Effector memory CD4-positive, alpha-beta T cell (primary cell): ENCODE measurements at regions not wholly inside any gene's neighbourhood (a gene's known extent, or its start where the extent isn't known, plus 50 kb on each side); places are given as distances from the start of the nearest gene placed in this dataset.
A peak's percentile ranks its signal among the peaks of the same experiment; 100 is the strongest.
"Not testable (repeated sequence)": the region's sequence is repeated elsewhere in the genome, so short reads cannot be mapped to it uniquely, and the experiment has no call there.

Experiments used
- DNase-seq, 3 donors: peaks; one replicate each; pipeline ENCODE4 v3.0.0-alpha.2; 2020
- H3K27ac ChIP-seq: 2 replicates; pipeline ENCODE4 v1.7.0; 2013; ENCODE audit warnings: mild to moderate bottlenecking, low read length, moderate library complexity; ENCODE audit not compliant: insufficient read depth, poor library complexity, severe bottlenecking
- H3K27me3 ChIP-seq: replicated peaks from 2 replicates; pipeline ENCODE4 v1.7.0; 2013; ENCODE audit warnings: mild to moderate bottlenecking, low read length; ENCODE audit not compliant: insufficient read depth, control insufficient read depth, poor library complexity, severe bottlenecking
- H3K36me3 ChIP-seq: 2 replicates; pipeline ENCODE4 v1.7.0; 2013; ENCODE audit warnings: mild to moderate bottlenecking, low read length, moderate library complexity; ENCODE audit not compliant: control insufficient read depth, insufficient read depth
- H3K4me1 ChIP-seq: 2 replicates; pipeline ENCODE4 v1.7.0; 2013; ENCODE audit warnings: low read length, mild to moderate bottlenecking; ENCODE audit not compliant: control insufficient read depth, insufficient read depth, poor library complexity, severe bottlenecking
- H3K4me3 ChIP-seq: 2 replicates; pipeline ENCODE4 v1.7.0; 2013; ENCODE audit warnings: low read length, low read depth, mild to moderate bottlenecking; ENCODE audit not compliant: insufficient read depth, poor library complexity, severe bottlenecking
- H3K9me3 ChIP-seq: 2 replicates; pipeline ENCODE4 v1.7.0; 2013; ENCODE audit warnings: mild to moderate bottlenecking, low read length, moderate library complexity; ENCODE audit not compliant: control insufficient read depth

DNA sequence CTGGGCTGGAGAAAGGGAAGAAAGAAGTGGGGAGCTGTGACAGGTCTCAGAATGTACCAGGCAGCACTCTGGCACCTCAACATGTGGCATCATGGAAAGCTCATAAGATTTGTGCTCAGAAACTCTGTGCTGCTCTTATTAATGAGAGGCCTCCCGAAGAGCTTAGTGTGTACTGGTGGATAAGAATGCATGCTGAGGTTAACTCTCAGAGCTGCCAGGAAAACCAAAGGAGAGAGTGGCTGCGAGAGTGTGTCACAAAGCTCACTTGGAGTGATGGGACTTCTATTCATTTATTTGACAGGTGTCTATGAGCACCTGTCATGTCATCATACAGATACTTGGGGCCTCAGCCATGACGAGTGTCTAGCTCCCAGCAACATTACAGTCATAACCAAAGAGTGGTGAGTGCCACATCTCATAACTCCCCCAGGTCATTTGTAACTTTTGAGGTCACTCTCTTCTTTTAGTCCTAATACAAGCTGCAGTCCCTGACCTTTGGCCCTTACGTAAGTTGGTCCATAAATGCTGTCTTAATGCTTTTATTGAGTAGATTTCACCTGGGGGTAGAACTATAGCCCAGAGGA is 131.9 kb downstream of the TRIM43 start:
- DNase-seq, H3K4me1 ChIP-seq, H3K27ac ChIP-seq, H3K9me3 ChIP-seq, H3K4me3 ChIP-seq, H3K27me3 ChIP-seq, H3K36me3 ChIP-seq: not testable (repeated sequence)

DNA sequence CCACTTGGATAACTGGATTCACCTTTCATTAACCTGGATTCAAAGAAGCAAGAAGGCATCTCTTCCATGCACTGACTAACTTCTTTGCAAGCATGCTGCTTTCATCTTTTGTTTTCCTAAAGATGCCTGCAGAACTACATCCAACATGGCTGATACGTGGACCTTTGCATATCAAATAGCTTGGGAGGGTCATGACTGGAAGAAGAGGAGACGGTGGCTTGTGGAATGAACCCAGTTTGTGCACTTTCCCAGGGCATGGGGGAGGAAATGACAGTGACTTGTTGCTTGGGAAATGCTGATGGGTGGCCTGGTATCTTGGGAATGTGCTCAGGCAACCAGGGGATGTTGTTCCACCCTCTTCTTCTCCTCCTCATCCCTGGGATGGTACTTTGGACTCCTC is 133.4 kb downstream of the TRIM43 start:
- not testable (repeated sequence) for H3K36me3 ChIP-seq, H3K27me3 ChIP-seq, H3K4me1 ChIP-seq, DNase-seq, H3K4me3 ChIP-seq, H3K27ac ChIP-seq, H3K9me3 ChIP-seq

DNA sequence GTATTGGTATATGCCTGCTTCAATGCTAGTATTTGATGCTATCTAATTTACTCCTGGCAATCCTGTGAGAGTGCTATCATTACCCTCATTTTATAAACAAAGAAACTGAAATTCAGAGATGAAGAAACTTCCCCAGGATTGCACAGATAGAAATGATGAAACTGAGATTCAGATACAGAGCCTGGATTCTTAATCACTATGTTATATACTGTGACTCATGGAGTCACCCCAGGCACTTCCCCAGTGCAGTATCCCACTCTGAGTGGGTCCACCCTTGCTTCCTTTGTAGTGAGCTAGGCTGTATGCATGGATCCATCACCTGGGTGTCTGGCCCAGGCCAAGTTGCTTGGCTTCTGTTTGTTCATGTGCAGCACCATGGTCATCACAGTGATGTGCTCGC is 133.9 kb downstream of the TRIM43 start:
- H3K27ac ChIP-seq, H3K4me3 ChIP-seq, H3K36me3 ChIP-seq, H3K4me1 ChIP-seq, DNase-seq, H3K9me3 ChIP-seq, H3K27me3 ChIP-seq: not testable (repeated sequence)

DNA sequence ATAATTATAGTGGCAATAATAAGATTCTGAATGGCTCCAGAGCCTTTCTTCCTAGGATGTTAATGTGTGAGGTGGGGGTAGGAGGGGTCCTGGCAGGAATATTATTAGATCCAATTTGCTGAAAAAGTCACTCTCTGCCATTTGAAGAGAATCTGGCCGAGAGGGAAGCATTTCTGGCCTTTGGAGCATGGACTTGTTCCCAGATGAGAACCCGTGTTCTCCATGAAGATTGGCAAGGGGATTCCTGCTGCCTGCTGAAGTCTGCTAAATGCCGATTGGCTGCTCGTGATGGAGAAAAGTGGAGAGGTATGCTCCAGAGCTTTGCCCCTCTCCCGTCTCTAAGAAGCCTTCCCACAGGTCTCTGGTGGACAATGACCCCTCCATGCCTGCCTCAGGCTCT is 135.6 kb downstream of the TRIM43 start:
- not testable (repeated sequence) for H3K27me3 ChIP-seq, DNase-seq, H3K4me1 ChIP-seq, H3K4me3 ChIP-seq, H3K27ac ChIP-seq, H3K36me3 ChIP-seq, H3K9me3 ChIP-seq

DNA sequence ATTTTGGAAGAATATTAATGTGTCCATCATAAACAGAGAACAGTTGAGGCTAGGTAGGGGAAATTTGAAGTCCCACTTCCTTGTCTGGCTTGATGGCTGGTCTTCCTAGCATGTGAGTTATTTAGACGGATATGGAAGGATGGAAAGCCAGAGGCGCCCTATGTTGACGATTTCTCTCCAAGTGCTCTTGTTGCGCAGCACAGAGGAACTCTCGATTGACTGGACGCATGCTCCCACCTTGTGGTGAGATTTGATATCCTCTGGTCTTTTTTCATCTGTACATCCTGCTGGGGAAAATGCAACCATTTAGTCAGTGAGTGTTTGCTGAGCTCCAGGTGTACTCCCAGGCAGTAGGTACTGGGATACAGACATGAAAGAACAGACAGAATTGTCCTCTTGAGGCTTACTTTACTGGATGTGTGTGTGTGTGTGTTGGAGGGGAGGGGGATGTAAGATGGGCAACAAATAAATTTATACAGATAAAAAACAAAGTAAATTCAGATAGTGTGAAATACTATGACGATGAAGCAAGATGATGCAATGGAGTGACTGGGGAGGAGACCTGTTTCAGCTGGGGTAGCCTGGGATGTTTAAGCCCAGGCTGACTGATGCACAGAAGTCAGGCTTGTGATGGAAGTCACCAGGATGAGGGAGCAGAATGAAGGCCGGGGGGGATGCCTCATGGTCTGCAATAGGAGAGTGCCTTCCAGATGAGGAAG is 137.2 kb downstream of the TRIM43 start:
- H3K4me3 ChIP-seq = no peak overlapping the region
- H3K4me1 ChIP-seq = no peaks in the 10 kb centered on the region
- H3K36me3 ChIP-seq = no peaks in the 10 kb centered on the region
- no peaks in the 10 kb centered on the region for H3K9me3 ChIP-seq
- no peaks in the 10 kb centered on the region for H3K27me3 ChIP-seq
- DNase-seq = peak in 1 of 3 donors; percentile 1
- no peak overlapping the region for H3K27ac ChIP-seq

DNA sequence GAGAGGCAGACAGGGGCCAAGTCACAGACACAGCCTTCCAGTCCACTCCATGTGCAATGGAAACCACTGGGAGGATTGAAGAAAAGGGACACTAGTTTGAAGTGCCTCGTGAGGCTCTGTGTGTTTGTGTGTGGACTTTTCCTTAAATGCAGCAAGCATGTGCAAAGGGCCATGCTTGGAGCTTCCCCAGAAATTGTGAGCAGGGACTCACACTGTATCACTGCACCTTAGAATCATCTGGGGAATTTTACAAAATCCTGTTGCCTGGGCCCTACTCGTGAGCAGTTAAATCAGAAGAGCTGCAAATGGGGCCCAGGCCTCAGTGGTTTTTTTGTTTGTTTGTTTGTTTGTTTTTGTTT is 137.8 kb downstream of the TRIM43 start:
- no peak overlapping the region for H3K27ac ChIP-seq
- no peaks in the 10 kb centered on the region for H3K4me1 ChIP-seq
- no peak overlapping the region for H3K4me3 ChIP-seq
- H3K27me3 ChIP-seq = no peaks in the 10 kb centered on the region
- no peaks in the 10 kb centered on the region for H3K36me3 ChIP-seq
- H3K9me3 ChIP-seq = no peaks in the 10 kb centered on the region
- no peak for DNase-seq

DNA sequence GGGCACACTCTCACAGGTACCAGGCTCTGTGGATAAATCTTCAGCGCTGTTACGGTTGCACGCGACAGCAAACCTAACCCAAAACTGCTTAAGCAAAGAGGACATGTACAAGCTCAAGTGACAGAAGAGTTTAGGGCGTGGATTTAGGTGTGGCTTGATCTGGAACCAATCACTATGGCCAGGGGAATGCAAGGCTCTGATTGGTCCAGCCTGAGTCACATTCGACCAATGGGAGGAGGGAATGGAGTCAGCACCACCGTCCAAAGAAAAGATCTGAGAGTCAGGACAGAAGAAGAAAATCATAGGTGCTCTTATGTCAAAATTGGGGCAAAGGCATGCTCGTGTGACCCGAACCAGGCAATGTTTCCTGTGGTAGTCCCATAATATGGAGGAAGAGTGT is 139.0 kb downstream of the TRIM43 start:
- no peaks in the 10 kb centered on the region for H3K27me3 ChIP-seq
- no peaks in the 10 kb centered on the region for H3K9me3 ChIP-seq
- no peak overlapping the region for H3K27ac ChIP-seq
- H3K36me3 ChIP-seq = no peaks in the 10 kb centered on the region
- no peak overlapping the region for H3K4me3 ChIP-seq
- no peak for DNase-seq
- H3K4me1 ChIP-seq = no peaks in the 10 kb centered on the region

DNA sequence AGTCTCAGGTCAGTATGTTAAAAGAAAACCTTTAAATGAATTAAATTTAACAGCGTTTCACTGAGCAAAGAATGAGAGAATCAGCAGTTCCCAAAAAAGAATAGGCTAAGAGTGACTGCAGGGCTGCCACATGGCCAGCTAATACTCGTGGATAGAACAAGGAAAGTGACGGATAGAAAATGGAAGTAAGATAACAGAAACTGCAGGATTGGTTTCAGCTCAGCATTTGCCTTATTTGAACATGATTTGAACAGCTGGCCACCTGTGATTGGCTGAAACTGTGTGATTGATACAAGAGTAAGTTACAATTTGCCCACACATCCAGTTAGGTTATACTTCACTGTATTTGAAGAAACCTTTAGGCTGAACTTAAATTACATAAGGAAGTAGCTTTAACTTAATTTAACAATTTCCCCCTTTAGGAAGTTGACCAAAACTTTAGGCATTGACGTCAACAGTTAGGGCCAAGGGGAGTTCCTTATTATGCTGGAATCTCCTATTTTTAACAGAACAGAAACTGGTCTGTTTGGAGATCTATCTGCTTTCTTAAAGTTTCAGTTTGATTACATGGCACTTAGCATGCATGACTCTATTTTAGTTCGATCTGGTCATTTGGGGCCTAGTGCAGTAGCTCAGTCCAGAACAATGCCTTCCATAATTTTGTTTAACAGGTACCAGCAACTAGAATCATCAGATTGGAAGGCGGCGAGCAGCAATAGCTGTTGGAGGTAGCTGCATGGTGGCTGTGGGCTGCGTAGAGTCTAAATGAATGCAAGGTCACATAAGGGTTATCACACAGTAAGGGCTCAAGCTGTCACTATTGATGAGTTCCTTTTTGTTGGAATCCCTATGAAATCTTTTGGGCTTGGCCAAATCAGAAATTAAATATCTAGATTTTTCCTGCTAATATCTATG is 143.4 kb downstream of the TRIM43 start:
- no peak overlapping the region for H3K27ac ChIP-seq
- no peak for DNase-seq
- no peak overlapping the region for H3K4me3 ChIP-seq
- no peaks in the 10 kb centered on the region for H3K9me3 ChIP-seq
- H3K4me1 ChIP-seq = no peaks in the 10 kb centered on the region
- H3K36me3 ChIP-seq = no peaks in the 10 kb centered on the region
- no peaks in the 10 kb centered on the region for H3K27me3 ChIP-seq

DNA sequence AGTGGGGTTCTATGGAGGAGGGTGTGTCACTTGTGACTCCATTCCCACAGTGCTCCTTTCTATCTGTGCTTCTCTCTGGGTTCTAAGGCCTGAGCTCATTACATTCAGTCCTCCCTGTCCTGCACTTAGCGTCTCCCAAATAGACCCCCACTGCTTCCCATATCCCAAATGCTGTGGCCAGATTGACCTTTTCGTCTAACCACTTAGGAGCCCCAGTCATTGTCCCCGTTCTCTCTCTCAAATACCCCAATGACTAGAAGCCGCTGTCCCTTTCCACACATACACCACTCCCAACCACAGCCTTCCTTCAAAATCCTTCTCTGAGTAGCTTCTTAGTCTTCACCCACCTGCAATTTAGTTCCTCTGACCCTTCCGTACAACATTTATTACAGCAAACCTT is 146.5 kb downstream of the TRIM43 start:
- no peak overlapping the region for H3K4me3 ChIP-seq
- H3K36me3 ChIP-seq = no peaks in the 10 kb centered on the region
- no peaks in the 10 kb centered on the region for H3K27me3 ChIP-seq
- H3K4me1 ChIP-seq = no peaks in the 10 kb centered on the region
- no peak overlapping the region for H3K27ac ChIP-seq
- H3K9me3 ChIP-seq = no peaks in the 10 kb centered on the region
- DNase-seq = no peak

DNA sequence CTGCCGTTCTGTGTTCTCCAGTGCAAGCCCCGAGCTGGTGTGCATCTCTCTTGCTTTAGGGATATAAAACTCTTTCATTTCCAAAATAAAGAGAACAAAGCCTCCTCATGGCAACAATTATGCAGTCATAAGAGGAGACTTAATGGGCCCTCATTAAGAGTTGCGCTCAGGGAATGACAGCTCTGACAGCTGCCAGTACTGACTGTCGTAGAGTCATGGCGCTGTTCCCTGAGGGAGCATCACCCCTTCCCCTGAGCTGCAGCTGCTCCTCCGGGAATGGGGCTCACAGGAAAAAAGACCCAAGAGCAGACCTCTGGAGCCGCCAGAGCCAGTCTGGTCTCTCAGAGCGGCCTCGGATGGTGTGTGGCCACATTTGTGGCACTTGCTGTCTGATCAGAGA is 160.3 kb downstream of the TRIM43 start:
- not testable (repeated sequence) for H3K4me3 ChIP-seq, H3K36me3 ChIP-seq, DNase-seq, H3K9me3 ChIP-seq, H3K27me3 ChIP-seq, H3K27ac ChIP-seq, H3K4me1 ChIP-seq
